Right lobe of liver (tissue), 6 donors: ENCODE measurements at regions not wholly inside any gene's neighbourhood (a gene's known extent, or its start where the extent isn't known, plus 50 kb on each side); places are given as distances from the start of the nearest gene placed in this dataset.
"Not testable (repeated sequence)": the region's sequence is repeated elsewhere in the genome, so short reads cannot be mapped to it uniquely, and the experiment has no call there.

Experiments
- ATAC-seq, 4 donors: fragments of 200-7000 bp; cut with Tn5 transposase; one replicate each; pipeline ENCODE4 v1.9.1; 2020; ENCODE audit warnings: mild to moderate bottlenecking in 4 of 4, moderate library complexity in 4 of 4
- DNase-seq, 3 donors: peaks; one replicate each; pipeline ENCODE4 v3.0.0-alpha.2; 2020
- H3K27ac ChIP-seq, 3 donors: fragments of 200-600 bp; one replicate each; pipeline ENCODE4 v1.8.0; 2022
- H3K27me3 ChIP-seq, 2 donors: fragments of 200-600 bp; one replicate each; pipeline ENCODE4 v1.8.0; 2022
- H3K36me3 ChIP-seq, 4 donors: fragments of 200-600 bp; sonication (generic) in 1 of 4; one replicate each; pipeline versions ENCODE4 v1.5.1 to v1.8.0; 2017 to 2022; ENCODE audit warnings: control low read depth in 1 of 4
- H3K4me1 ChIP-seq, 4 donors: fragments of 200-600 bp; sonication (generic) in 1 of 4; one replicate each; pipeline versions ENCODE4 v1.5.1 to v1.8.0; 2017 to 2022; ENCODE audit warnings: control low read depth in 1 of 4
- H3K4me3 ChIP-seq, 3 donors: fragments of 200-600 bp; one replicate each; pipeline ENCODE4 v1.8.0; 2022
- H3K9me3 ChIP-seq, 4 donors: fragments of 200-600 bp; sonication (generic) in 1 of 4; one replicate each; pipeline versions ENCODE4 v1.5.1 to v1.8.0; 2017 to 2022; ENCODE audit warnings: control low read depth in 1 of 4
- POLR2A ChIP-seq: fragments of 450-650 bp; IDR thresholded peaks from one replicate; pipeline ENCODE4 v1.6.1; 2017; ENCODE audit warnings: antibody characterized with exemption, mild to moderate bottlenecking
- WGBS: methylation state at CpG from one replicate; pipeline ENCODE4 v1.1.6; 2018; ENCODE audit warnings: low coverage, low lambda C conversion rate; ENCODE audit not compliant: insufficient coverage; ENCODE audit errors: missing lambda C conversion rate; 5-methylcytosine and 5-hydroxymethylcytosine counted together
- intact Hi-C, 2 donors: fragments of 100-400 bp; cut with DNase I; formaldehyde crosslinking; loops; one replicate each; pipeline versions ENCODE4 v1.11.2 to v1.14.1; 2022
- TF ChIP-seq, protein P1 (sequence below), 4 donors: fragments of 200-600 bp in 3 of 4; fragments of 450-650 bp in 1 of 4; IDR thresholded peaks; one replicate each; pipeline versions ENCODE4 v1.5.1 to v1.8.0; 2016 to 2022; ENCODE audit warnings: antibody characterized with exemption in 4 of 4, mild to moderate bottlenecking in 2 of 4
- donor health status: DM: no; HTN: yes; CAD: no.
- donor health status: DM: no; HTN: no; CAD: no.
- donor health status: DM: no; HTN: no; CAD: no.
- donor health status: DM: no; HTN: yes; CAD: no.
- donor health status: DM: no; HTN: yes; CAD: no.

DNA sequence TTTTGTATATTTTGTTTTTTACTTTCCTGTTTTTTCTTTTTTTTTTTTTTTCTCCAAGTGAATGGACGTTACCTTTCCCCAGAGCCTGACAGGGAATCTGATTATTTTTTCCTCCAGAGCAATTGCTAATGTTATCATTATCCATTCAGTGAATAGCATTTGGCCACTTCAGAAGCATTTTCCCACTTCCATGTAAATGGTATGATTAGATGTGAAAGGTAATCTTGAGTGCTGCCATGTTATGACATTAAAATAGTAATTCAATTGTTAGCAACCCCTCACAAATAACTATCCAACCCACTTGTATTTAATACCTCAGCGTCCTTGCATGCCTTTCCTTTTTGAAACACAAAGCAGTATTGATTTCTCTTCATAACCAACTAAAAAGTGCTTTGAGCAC lies 1243.8 kb downstream of the CDH8 start:
- Histone ChIP-seq H3K36me3 (no peaks in the 10 kb centered on the region), H3K27ac (no peak overlapping the region), H3K27me3 (no peaks in the 10 kb centered on the region), H3K4me3 (no peak overlapping the region), H3K9me3 (no peaks in the 10 kb centered on the region), H3K4me1 (no peaks in the 10 kb centered on the region)
- ATAC-seq: no peak
- 38% methylated on average over 2 of the region's 2 CpGs for WGBS
- no peak for DNase-seq
- no peak for TF ChIP-seq POLR2A
- TF ChIP-seq, protein P1, sequence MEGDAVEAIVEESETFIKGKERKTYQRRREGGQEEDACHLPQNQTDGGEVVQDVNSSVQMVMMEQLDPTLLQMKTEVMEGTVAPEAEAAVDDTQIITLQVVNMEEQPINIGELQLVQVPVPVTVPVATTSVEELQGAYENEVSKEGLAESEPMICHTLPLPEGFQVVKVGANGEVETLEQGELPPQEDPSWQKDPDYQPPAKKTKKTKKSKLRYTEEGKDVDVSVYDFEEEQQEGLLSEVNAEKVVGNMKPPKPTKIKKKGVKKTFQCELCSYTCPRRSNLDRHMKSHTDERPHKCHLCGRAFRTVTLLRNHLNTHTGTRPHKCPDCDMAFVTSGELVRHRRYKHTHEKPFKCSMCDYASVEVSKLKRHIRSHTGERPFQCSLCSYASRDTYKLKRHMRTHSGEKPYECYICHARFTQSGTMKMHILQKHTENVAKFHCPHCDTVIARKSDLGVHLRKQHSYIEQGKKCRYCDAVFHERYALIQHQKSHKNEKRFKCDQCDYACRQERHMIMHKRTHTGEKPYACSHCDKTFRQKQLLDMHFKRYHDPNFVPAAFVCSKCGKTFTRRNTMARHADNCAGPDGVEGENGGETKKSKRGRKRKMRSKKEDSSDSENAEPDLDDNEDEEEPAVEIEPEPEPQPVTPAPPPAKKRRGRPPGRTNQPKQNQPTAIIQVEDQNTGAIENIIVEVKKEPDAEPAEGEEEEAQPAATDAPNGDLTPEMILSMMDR (IDR thresholded peaks at IDR 0.05): no peak
- intact Hi-C loops: no loop called here

DNA sequence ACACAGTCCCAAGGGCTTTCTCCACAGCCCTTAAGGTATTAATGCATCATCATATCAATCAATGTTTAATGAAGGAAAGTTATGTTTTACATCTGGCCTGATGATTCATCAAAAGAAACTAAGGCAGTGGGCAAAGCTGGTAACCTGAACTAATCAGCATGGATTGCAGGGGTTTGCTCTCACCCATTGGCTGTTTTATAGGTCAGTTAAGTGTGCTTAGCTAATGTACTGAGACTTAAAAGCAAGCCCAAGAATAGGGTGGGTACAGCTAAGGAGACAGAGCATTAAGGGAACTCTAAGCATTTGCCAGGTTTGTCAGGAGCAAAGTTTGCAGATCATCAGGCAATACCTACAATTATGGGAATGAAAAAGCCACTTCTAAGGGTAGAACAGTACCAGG lies 1247.6 kb downstream of the CDH8 start:
- ATAC-seq (no peak), DNase-seq (no peak)
- Histone ChIP-seq H3K4me1 (no peaks in the 10 kb centered on the region), H3K36me3 (no peaks in the 10 kb centered on the region), H3K27ac (no peak overlapping the region), H3K9me3 (no peaks in the 10 kb centered on the region), H3K27me3 (no peaks in the 10 kb centered on the region), H3K4me3 (no peak overlapping the region)
- TF ChIP-seq, protein P1 (IDR thresholded peaks at IDR 0.05): no peak
- no peak for TF ChIP-seq POLR2A
- intact Hi-C loops: no loop called here

DNA sequence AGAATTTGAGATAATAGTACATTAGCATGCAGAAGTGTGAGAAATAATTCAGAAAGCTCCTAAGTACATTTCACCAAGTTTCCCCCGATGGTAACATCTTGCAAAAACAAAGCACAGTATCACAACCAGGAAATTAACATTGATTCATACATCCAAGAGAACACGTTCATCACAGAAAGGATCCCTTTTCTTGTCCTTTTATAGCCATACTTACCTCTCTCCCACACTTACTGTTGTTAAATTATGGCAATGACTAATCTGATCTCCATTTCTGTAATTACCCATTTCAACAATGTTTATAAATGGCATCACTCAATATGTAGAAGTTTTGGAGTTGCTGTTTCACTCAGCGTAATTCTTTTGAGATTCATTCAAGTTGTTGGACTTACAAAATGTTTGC lies 1260.0 kb downstream of the CDH8 start:
- H3K27ac ChIP-seq: no peak overlapping the region
- no peaks in the 10 kb centered on the region for H3K9me3 ChIP-seq
- no peaks in the 10 kb centered on the region for H3K4me1 ChIP-seq
- no peaks in the 10 kb centered on the region for H3K36me3 ChIP-seq
- TF ChIP-seq POLR2A: no peak
- TF ChIP-seq, protein P1 (IDR thresholded peaks at IDR 0.05): no peak
- ATAC-seq: no peak
- intact Hi-C loops: no loop called here
- WGBS: 56% methylated on average over 3 of the region's 3 CpGs
- DNase-seq: no peak
- no peaks in the 10 kb centered on the region for H3K27me3 ChIP-seq
- H3K4me3 ChIP-seq: no peak overlapping the region

DNA sequence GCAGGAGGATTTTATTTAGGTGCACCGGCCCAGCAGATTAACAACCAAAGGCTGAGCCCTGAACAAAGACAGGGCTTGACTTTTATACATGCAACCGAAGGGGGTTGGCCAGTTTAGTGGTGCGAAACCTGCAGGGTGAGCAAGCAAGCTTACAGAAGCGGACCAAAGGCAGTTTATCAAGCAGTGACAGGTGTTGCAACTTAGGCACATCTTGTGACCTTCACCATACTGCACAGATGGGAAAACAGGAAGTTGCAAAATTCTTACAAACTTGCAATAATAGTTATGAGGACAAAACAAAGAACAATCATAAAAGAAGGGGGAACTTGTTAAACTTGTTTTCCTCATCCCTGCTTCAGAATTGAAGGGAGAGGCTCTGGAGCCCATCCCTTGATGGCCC lies 1265.1 kb downstream of the CDH8 start:
- no peaks in the 10 kb centered on the region for H3K36me3 ChIP-seq
- H3K9me3 ChIP-seq: no peaks in the 10 kb centered on the region
- no peak overlapping the region for H3K4me3 ChIP-seq
- intact Hi-C loops: no loop called here
- DNase-seq (no peak), ATAC-seq (no peak)
- no peak for TF ChIP-seq POLR2A
- TF ChIP-seq, protein P1 (IDR thresholded peaks at IDR 0.05): no peak
- no peaks in the 10 kb centered on the region for H3K27me3 ChIP-seq
- no peaks in the 10 kb centered on the region for H3K4me1 ChIP-seq
- 56% methylated on average over 4 of the region's 4 CpGs for WGBS
- no peak overlapping the region for H3K27ac ChIP-seq

DNA sequence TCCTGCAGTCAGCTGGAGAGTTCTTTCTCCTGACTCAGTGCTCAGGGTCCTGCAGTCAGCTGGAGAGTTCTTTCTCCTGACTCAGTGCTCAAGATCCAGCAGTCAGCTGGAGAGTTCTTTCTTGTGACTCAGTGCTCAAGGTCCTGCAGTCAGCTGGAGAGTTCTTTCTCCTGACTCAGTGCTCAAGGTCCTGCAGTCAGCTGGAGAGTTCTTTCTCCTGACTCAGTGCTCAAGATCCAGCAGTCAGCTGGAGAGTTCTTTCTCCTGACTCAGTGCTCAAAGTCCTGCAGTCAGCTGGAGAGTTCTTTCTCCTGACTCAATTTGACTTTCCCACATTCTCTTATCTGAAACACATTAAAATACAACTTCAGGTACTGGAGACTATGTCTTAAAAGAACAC lies 1265.9 kb downstream of the CDH8 start:
- H3K4me3 ChIP-seq, H3K27ac ChIP-seq, intact Hi-C loops, ATAC-seq, H3K9me3 ChIP-seq, H3K27me3 ChIP-seq, H3K4me1 ChIP-seq, DNase-seq, H3K36me3 ChIP-seq: not testable (repeated sequence)
